ENCODE measurements at regions not wholly inside any gene's neighbourhood (a gene's known extent, or its start where the extent isn't known, plus 50 kb on each side); places are given as distances from the start of the nearest gene placed in this dataset.

GRCh38 chr20:4371623-4372251, 122.7 kb upstream of the ADRA1D start:
- DNase-seq (ENCODE audit: low read depth in 4 of 4, low spot score in 3 of 4), result peak; percentile 10 to 43 (median 26)

DNA sequence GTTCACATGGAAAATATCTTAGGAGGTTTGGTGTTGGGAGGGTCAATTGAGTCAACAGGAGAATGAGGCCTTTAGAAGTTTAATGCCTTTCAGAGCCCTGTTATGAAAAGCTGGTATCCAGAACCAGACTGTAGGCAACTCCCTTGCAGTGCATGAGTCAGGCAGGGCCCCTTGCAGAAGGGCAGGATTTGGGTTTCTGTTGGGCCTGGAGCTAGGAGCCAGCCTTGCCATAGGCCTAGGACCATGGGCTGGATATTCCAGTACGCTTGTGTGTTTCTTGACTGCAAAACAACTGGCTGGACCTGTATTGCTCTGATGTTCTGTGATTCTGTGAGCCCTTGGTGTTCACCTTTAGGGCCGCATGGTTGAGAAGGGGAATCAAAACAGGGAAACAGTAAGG, 121.8 kb upstream of the ADRA1D start:
- DNase-seq (ENCODE audit: low read depth in 4 of 4, low spot score in 3 of 4), result no peak

GRCh38 chr20:4369798-4370124, 120.7 kb upstream of the ADRA1D start:
- DNase-seq (ENCODE audit: low read depth in 4 of 4, low spot score in 3 of 4), result no peak

- DNase-seq (ENCODE audit: low read depth in 4 of 4, low spot score in 3 of 4), result no peak
Measured at GRCh38 chr20:4369119-4369797, 120.2 kb upstream of the ADRA1D start.

GRCh38 chr20:4366076-4366475, 117.0 kb upstream of the ADRA1D start:
- no peak for DNase-seq (ENCODE audit: low read depth in 4 of 4, low spot score in 3 of 4)

DNA sequence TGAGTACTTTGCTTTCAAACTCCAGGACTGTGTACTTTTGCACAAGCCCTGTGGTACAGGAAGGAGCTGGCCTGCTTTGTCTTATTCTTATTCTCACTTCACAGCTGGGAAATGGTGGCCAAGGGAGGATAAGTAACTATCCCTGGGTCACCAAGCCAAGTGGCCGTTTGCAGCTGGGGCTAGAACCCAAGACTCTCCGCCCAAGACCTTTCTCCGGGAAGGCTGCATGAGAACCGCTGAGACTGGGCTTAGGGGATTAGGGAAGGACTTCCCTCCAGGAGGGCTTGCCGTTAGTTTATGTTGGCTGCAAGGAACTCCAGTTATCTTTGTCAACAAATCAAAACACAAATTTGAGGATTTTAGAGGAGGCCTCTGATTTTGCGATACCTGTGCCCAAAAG, 109.5 kb upstream of the ADRA1D start:
- no peak for DNase-seq (ENCODE audit: low read depth in 4 of 4, low spot score in 3 of 4)

GRCh38 chr20:4352348-4352747, 103.3 kb upstream of the ADRA1D start:
- DNase-seq (ENCODE audit: low read depth in 4 of 4, low spot score in 3 of 4), result no peak

- no peak for DNase-seq (ENCODE audit: low read depth in 4 of 4, low spot score in 3 of 4)
Measured at GRCh38 chr20:4350096-4350495, 101.0 kb upstream of the ADRA1D start.

- no peak for DNase-seq (ENCODE audit: low read depth in 4 of 4, low spot score in 3 of 4)
Measured at GRCh38 chr20:4344670-4345069, 95.6 kb upstream of the ADRA1D start.

- DNase-seq (ENCODE audit: low read depth in 4 of 4, low spot score in 3 of 4), result no peak
Measured at GRCh38 chr20:4342609-4343008, 93.5 kb upstream of the ADRA1D start.

GRCh38 chr20:4341804-4342485, 92.9 kb upstream of the ADRA1D start:
- DNase-seq (ENCODE audit: low read depth in 4 of 4, low spot score in 3 of 4), result peak in 2 of 4 donors; percentile 10 to 17

GRCh38 chr20:4335722-4336121, 86.6 kb upstream of the ADRA1D start:
- no peak for DNase-seq (ENCODE audit: low read depth in 4 of 4, low spot score in 3 of 4)

DNA sequence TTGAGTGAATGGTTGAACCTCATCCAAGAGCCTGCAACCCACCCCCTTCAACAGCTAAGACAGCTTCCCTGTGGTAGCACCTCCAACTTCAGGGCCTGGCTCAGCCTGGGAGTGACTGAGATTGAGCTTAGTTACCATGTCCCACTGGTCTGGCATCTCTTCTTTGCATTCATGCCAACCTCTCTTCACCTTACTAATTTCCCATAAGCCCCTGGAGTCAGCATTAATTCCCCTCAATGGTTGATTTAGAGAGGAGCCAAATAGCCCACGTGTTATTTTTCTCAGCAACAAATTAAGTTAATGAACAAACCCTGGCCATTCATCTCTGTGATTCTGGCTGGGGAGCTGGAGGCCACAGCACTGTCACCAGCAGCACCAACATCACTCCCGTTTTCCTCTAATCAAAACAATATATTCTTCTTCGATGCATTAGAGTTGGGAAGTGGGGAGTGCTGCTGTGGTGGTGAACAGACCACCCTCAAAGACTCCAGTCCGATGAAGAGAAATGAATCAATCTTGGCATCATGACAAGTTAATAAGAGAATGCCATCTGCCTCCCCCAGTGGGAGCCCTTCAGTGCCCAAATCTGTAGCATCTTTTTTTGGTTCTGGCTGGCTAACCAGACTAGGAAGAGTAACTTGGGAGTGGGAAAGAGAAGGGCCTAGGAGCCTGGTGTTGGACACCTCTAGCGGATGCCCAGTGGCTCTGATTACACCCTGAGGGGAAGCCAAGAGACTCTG, 83.2 kb upstream of the ADRA1D start:
- no peak for DNase-seq (ENCODE audit: low read depth in 4 of 4, low spot score in 3 of 4)

- DNase-seq (ENCODE audit: low read depth in 4 of 4, low spot score in 3 of 4), result no peak
Measured at GRCh38 chr20:4330011-4330410, 80.9 kb upstream of the ADRA1D start.

GRCh38 chr20:4329232-4329631, 80.1 kb upstream of the ADRA1D start:
- no peak for DNase-seq (ENCODE audit: low read depth in 4 of 4, low spot score in 3 of 4)

GRCh38 chr20:4328541-4328940, 79.5 kb upstream of the ADRA1D start:
- DNase-seq (ENCODE audit: low read depth in 4 of 4, low spot score in 3 of 4), result no peak

DNA sequence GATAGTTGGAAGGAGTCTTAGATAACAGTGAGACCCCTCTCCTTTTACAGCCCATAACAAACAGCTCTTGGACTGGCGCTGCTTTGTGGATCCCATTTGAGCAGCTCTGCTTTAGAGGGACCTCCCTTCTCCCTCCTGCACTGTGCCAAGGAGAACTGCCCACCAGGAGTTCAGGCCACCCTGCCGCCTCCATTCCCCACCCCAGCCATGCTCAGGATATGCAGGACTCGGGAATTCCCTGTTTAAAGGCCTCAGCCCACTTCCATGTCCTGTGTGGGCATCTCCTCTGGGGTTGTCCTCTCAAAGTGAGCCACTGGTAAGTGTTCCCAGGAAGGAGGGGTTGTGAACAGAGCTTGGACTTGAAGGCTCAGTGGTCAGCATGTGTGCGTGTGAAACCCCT, 78.9 kb upstream of the ADRA1D start:
- DNase-seq (ENCODE audit: low read depth in 4 of 4, low spot score in 3 of 4), result no peak

DNA sequence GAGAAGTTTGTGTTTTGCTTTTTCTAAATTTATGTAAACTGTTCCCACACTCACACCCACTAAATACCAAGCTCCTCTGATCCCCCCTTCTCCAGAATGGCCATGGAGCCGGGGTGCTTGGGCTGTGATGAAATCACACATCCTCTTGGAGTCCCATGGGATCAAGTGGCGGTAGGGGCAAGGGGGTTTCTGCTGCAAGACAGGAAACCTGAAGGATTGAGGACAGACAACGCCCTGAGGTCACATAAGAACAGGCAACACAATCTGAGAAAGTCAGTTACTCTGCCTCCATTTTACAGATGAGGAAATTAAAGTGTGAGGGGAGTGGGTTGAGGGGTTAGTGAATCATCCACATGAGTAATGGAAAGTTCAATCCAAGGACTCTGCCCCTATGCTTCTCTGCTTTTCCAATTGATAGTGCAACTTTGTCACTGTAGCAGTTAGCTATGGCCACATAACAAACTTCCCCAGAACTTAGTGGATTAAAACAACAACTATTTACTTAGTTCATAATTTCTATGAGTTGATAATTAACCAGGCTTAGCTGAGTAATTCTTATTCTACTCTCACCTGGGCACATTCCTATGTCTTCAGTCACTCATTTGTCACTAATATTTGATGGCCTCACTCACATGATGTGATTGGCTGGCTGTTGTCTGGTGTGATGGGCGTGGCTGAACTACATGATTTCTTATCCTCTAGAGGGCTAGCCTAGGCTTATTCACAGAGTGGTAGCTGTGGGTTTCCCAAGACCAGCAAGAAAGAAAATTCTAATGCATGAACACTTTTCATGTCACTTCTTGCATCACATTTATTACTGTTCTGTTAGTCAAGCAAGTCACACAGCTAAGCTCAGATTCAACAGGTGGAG, 77.3 kb upstream of the ADRA1D start:
- DNase-seq (ENCODE audit: low read depth in 4 of 4, low spot score in 3 of 4), result no peak

DNA sequence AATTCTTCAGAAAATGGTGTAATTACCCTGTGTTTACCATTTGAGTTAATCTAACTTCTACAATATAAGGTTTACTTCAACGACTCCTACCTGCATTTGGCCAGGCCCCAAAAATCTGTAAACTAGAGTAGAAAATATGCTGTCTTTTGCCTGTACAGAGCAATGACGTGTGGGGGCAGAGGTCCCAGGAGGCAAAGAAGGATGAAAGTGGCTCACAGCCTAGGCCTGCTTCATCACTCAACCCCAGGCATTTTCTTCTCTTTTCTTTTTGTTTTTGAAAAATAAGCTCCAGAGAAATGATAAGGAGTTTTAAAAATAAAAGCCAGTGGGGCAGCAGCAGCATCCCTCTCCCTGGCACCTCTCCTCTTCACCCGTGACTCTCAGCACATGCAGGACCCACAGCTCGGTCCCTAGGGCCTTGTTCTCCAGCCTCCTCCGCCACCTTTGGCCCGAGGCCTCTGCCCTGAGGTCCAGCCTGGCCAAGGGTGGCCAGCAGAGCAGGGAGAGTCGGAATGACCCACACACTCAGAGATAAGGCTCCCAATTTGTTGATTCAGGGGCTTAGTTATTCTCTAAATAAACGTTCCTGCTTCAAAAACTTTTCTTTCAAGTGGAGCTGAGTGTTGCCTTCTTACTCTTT, 76.6 kb upstream of the ADRA1D start:
- DNase-seq (ENCODE audit: low read depth in 4 of 4, low spot score in 3 of 4), result no peak

DNA sequence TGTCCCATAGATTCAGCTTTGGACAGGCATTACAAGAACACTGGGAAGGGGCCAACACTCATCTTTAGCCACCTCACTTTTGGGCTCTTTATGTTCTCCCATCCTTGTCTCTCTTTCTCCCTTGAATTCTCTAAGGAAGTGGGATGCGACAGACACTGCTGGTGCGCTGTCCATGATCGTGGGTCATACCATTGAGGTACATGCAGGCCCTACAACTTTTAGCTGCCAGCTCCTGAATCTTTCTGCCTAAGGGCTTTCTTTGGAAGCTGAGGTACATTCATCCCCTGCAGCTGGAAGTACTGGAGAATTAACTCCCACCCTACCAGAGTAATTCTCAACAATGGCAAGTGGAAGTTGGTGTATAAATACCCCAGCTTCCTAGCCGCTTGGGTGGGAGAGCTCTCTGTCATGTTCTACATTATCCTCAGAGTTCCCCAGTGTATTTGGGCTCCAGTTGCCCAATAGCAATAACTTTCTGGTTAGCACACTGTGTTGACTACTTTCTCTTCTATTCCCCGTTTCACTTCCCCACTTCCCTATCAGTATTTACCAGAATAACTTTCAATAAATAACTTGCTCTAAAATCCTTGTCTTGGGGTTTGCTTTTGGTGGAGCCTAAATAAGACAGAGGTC, 75.6 kb upstream of the ADRA1D start:
- no peak for DNase-seq (ENCODE audit: low read depth in 4 of 4, low spot score in 3 of 4)
